Upper lobe of right lung (tissue), 1 donor: ENCODE measurements at regions not wholly inside any gene's neighbourhood (a gene's known extent, or its start where the extent isn't known, plus 50 kb on each side); places are given as distances from the start of the nearest gene placed in this dataset.

Experiments
- ATAC-seq: fragments of 200-7000 bp; cut with Tn5 transposase; one replicate; pipeline ENCODE4 v1.9.1; 2020; ENCODE audit warnings: mild to moderate bottlenecking, moderate library complexity
- DNase-seq: peaks from one replicate; pipeline ENCODE4 v3.0.0-alpha.2; 2020
- H3K27ac ChIP-seq: fragments of 200-600 bp; one replicate; pipeline ENCODE4 v1.8.0; 2022
- H3K27me3 ChIP-seq: fragments of 200-600 bp; one replicate; pipeline ENCODE4 v1.8.0; 2022; ENCODE audit warnings: mild to moderate bottlenecking
- H3K36me3 ChIP-seq: fragments of 200-600 bp; one replicate; pipeline ENCODE4 v1.8.0; 2022
- H3K4me1 ChIP-seq: fragments of 200-600 bp; one replicate; pipeline ENCODE4 v1.8.0; 2022
- H3K4me3 ChIP-seq: fragments of 200-600 bp; one replicate; pipeline ENCODE4 v1.8.0; 2022; ENCODE audit warnings: mild to moderate bottlenecking
- H3K9me3 ChIP-seq: fragments of 200-600 bp; one replicate; pipeline ENCODE4 v1.8.0; 2022
- intact Hi-C: fragments of 100-400 bp; cut with DNase I; formaldehyde crosslinking; loops from one replicate; pipeline ENCODE4 v1.11.0; 2022
- TF ChIP-seq, protein P1 (sequence below): fragments of 200-600 bp; IDR thresholded peaks from one replicate; pipeline ENCODE4 v1.8.0; 2022; ENCODE audit warnings: antibody characterized with exemption
- donor health status: DM: no; HTN: yes; CAD: no; lungs with severe emphysema.

- H3K4me1 ChIP-seq, result no peaks in the 10 kb centered on the region
- DNase-seq (no peak), ATAC-seq (no peak)
- no peaks in the 10 kb centered on the region for H3K9me3 ChIP-seq
- intact Hi-C loops, result no loop called here
- H3K36me3 ChIP-seq, result no peaks in the 10 kb centered on the region
- H3K4me3 ChIP-seq, result no peak overlapping the region
- H3K27me3 ChIP-seq, result no peaks in the 10 kb centered on the region
- H3K27ac ChIP-seq, result no peak overlapping the region
- TF ChIP-seq, protein P1, sequence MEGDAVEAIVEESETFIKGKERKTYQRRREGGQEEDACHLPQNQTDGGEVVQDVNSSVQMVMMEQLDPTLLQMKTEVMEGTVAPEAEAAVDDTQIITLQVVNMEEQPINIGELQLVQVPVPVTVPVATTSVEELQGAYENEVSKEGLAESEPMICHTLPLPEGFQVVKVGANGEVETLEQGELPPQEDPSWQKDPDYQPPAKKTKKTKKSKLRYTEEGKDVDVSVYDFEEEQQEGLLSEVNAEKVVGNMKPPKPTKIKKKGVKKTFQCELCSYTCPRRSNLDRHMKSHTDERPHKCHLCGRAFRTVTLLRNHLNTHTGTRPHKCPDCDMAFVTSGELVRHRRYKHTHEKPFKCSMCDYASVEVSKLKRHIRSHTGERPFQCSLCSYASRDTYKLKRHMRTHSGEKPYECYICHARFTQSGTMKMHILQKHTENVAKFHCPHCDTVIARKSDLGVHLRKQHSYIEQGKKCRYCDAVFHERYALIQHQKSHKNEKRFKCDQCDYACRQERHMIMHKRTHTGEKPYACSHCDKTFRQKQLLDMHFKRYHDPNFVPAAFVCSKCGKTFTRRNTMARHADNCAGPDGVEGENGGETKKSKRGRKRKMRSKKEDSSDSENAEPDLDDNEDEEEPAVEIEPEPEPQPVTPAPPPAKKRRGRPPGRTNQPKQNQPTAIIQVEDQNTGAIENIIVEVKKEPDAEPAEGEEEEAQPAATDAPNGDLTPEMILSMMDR, result no peak
Observed at GRCh38 chr9:75461183-75461582, 372.9 kb downstream of the OSTF1 start.

DNA sequence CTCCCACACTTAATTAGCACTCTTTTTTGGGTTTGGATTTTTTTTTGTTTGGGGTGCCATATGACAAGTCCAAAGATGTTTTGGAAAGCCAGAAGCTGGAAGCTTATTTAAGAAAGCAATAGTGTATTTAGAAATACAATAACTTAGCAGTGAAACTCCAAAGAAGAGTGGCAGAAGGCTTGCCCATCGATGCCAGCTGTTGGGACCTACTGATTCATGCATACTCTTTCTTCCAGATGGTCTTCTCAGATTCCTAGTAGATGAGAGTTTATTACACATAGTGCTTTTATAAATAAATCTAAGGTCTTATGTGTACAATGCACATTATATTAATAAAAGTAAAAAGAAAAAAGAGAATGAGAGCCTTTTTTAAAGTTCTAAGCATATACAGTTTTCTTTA is 374.6 kb downstream of the OSTF1 start:
- intact Hi-C loops, result no loop called here
- Histone ChIP-seq H3K27ac (no peak overlapping the region), H3K4me3 (no peak overlapping the region), H3K36me3 (no peaks in the 10 kb centered on the region), H3K27me3 (no peaks in the 10 kb centered on the region), H3K9me3 (no peaks in the 10 kb centered on the region), H3K4me1 (no peaks in the 10 kb centered on the region)
- no peak for ATAC-seq
- no peak for DNase-seq
- TF ChIP-seq, protein P1, result no peak

GRCh38 chr9:75463871-75464270 is 375.6 kb downstream of the OSTF1 start:
- Histone ChIP-seq H3K4me3 (no peak overlapping the region), H3K27ac (no peak overlapping the region), H3K27me3 (no peaks in the 10 kb centered on the region), H3K4me1 (no peaks in the 10 kb centered on the region), H3K9me3 (no peaks in the 10 kb centered on the region), H3K36me3 (no peaks in the 10 kb centered on the region)
- intact Hi-C loops, result no loop called here
- no peak for ATAC-seq
- DNase-seq, result no peak
- TF ChIP-seq, protein P1, result no peak

- H3K27me3 ChIP-seq, result no peaks in the 10 kb centered on the region
- no peaks in the 10 kb centered on the region for H3K36me3 ChIP-seq
- no peaks in the 10 kb centered on the region for H3K4me1 ChIP-seq
- TF ChIP-seq, protein P1, result no peak
- no peaks in the 10 kb centered on the region for H3K9me3 ChIP-seq
- no peak for ATAC-seq
- no peak overlapping the region for H3K27ac ChIP-seq
- DNase-seq, result no peak
- H3K4me3 ChIP-seq, result no peak overlapping the region
- intact Hi-C loops, result no loop called here
Observed at GRCh38 chr9:75464726-75465125, 376.4 kb downstream of the OSTF1 start.

GRCh38 chr9:75467142-75467541 is 378.8 kb downstream of the OSTF1 start:
- Histone ChIP-seq H3K4me1 (no peaks in the 10 kb centered on the region), H3K27me3 (no peaks in the 10 kb centered on the region), H3K4me3 (no peak overlapping the region), H3K36me3 (no peaks in the 10 kb centered on the region), H3K27ac (no peak overlapping the region), H3K9me3 (no peaks in the 10 kb centered on the region)
- TF ChIP-seq, protein P1, result no peak
- no peak for ATAC-seq
- DNase-seq, result no peak
- intact Hi-C loops, result no loop called here

GRCh38 chr9:75471549-75472114 is 383.3 kb downstream of the OSTF1 start:
- Histone ChIP-seq H3K9me3 (no peaks in the 10 kb centered on the region), H3K4me1 (no peaks in the 10 kb centered on the region), H3K27me3 (no peaks in the 10 kb centered on the region), H3K27ac (no peak overlapping the region), H3K4me3 (no peak overlapping the region), H3K36me3 (no peaks in the 10 kb centered on the region)
- TF ChIP-seq, protein P1, result no peak
- ATAC-seq (no peak), DNase-seq (no peak)
- intact Hi-C loops, result no loop called here
